OCI-M1 (cell line): ENCODE measurements at regions not wholly inside any gene's neighbourhood (a gene's known extent, or its start where the extent isn't known, plus 50 kb on each side); places are given as distances from the start of the nearest gene placed in this dataset.
A peak's percentile ranks its signal among the peaks of the same experiment; 100 is the strongest.
"Not testable (repeated sequence)": the region's sequence is repeated elsewhere in the genome, so short reads cannot be mapped to it uniquely, and the experiment has no call there.

ENCODE experiments used
- DNase-seq: peaks from one replicate; lab custom pipeline; 2025; lab: John Stamatoyannopoulos, UW

GRCh38 chrX:33989936-33990335, 142.2 kb downstream of the FAM47A start:
- no peak for DNase-seq

GRCh38 chrX:33987458-33987857, 144.7 kb downstream of the FAM47A start:
- DNase-seq = no peak

- DNase-seq = no peak
These were observed 157.4 kb downstream of the FAM47A start for GRCh38 chrX:33974676-33975075.

GRCh38 chrX:33970028-33970967, 161.8 kb downstream of the FAM47A start:
- DNase-seq = no peak

- no peak for DNase-seq
These were observed 163.0 kb downstream of the FAM47A start for GRCh38 chrX:33969105-33969504.

GRCh38 chrX:33968611-33969010, 163.5 kb downstream of the FAM47A start:
- no peak for DNase-seq

- DNase-seq = no peak
These were observed 182.8 kb downstream of the FAM47A start for GRCh38 chrX:33949300-33949699.

- DNase-seq = not testable (repeated sequence)
These were observed 205.9 kb downstream of the FAM47A start for GRCh38 chrX:33926249-33926648.

GRCh38 chrX:33923262-33923661, 208.9 kb downstream of the FAM47A start:
- no peak for DNase-seq

GRCh38 chrX:33909836-33910235, 222.3 kb downstream of the FAM47A start:
- no peak for DNase-seq

- no peak for DNase-seq
These were observed 223.2 kb downstream of the FAM47A start for GRCh38 chrX:33908898-33909297.

- no peak for DNase-seq
These were observed 224.0 kb downstream of the FAM47A start for GRCh38 chrX:33908074-33908473.

- no peak for DNase-seq
These were observed 225.1 kb downstream of the FAM47A start for GRCh38 chrX:33906971-33907370.

- no peak for DNase-seq
These were observed 239.4 kb downstream of the FAM47A start for GRCh38 chrX:33892670-33893069.

GRCh38 chrX:33855251-33855650, 276.9 kb downstream of the FAM47A start:
- no peak for DNase-seq

GRCh38 chrX:33852146-33852545, 280.0 kb downstream of the FAM47A start:
- DNase-seq = not testable (repeated sequence)

- peak; percentile 38 for DNase-seq
These were observed 291.9 kb downstream of the FAM47A start for GRCh38 chrX:33840176-33840575.

GRCh38 chrX:33831211-33831610, 300.9 kb downstream of the FAM47A start:
- no peak for DNase-seq

GRCh38 chrX:33817266-33817665, 314.8 kb downstream of the FAM47A start:
- no peak for DNase-seq

GRCh38 chrX:33808636-33809035, 323.5 kb downstream of the FAM47A start:
- DNase-seq = no peak

- DNase-seq = no peak
These were observed 347.6 kb downstream of the FAM47A start for GRCh38 chrX:33784548-33784947.

GRCh38 chrX:33741807-33742206, 390.3 kb downstream of the FAM47A start:
- DNase-seq = no peak

- no peak for DNase-seq
These were observed 396.9 kb downstream of the FAM47A start for GRCh38 chrX:33735182-33735581.
